Endothelial cell of umbilical vein (primary cell): ENCODE measurements at regions not wholly inside any gene's neighbourhood (a gene's known extent, or its start where the extent isn't known, plus 50 kb on each side); places are given as distances from the start of the nearest gene placed in this dataset.

Experiments
- BruUV-seq: library from RNA; stranded (reverse); fragments of 400-500 nt; replicated peaks from 2 replicates; lab custom pipeline; 2021; lab: Mats Ljungman, UMichigan
- CTCF ChIA-PET: fragments of 300-600, 350-600 bp; sonication (Branson Sonifier 250); formaldehyde crosslinking; loops from one replicate; lab custom pipeline; 2021; ENCODE audit warnings: antibody characterized with exemption, inconsistent platforms; lab: Charles Lee
- POLR2A ChIA-PET: fragments of 300-600, 350-600 bp; sonication (Branson Sonifier 250); formaldehyde crosslinking; loops from one replicate; lab custom pipeline; 2021; ENCODE audit warnings: antibody characterized with exemption, inconsistent platforms; lab: Charles Lee
- DNase-seq: peaks from one replicate; pipeline ENCODE4 v3.0.0-alpha.2; 2011; ENCODE audit warnings: low read depth, low spot score
- FAIRE-seq: peaks from 2 replicates; lab custom pipeline; 2011; peaks lifted over from hg19 to GRCh38; lab: Jason Lieb, UNC
- H2AFZ ChIP-seq: 2 replicates; pipeline ENCODE4 v1.6.0; 2012; ENCODE audit warnings: low read depth, low read length, control low read depth, inconsistent platforms
- H3K27ac ChIP-seq: 2 replicates; pipeline ENCODE4 v1.5.1; 2011; ENCODE audit warnings: low read depth, mild to moderate bottlenecking, control low read depth, low read length, moderate library complexity; ENCODE audit not compliant: insufficient read depth
- H3K27me3 ChIP-seq, 2 experiments: 2 replicates each; pipeline versions ENCODE4 v1.6.0 to v1.6.1; 2011; ENCODE audit warnings: low read length in 2 of 2, mixed read lengths in 1 of 2; ENCODE audit not compliant: control insufficient read depth in 2 of 2, insufficient read depth in 2 of 2
- H3K36me3 ChIP-seq, 2 experiments: 2 replicates in 1 of 2; 3 replicates in 1 of 2; pipeline ENCODE4 v1.5.1; 2011; ENCODE audit warnings: low read length in 2 of 2, mild to moderate bottlenecking in 1 of 2, moderate library complexity in 1 of 2; ENCODE audit not compliant: control insufficient read depth in 2 of 2, insufficient read depth in 2 of 2; ENCODE audit errors: extremely low read depth in 1 of 2
- H3K4me1 ChIP-seq: 3 replicates; pipeline ENCODE4 v1.5.1; 2011; ENCODE audit warnings: mild to moderate bottlenecking, low read length; ENCODE audit not compliant: control insufficient read depth, insufficient read depth; ENCODE audit errors: extremely low read depth
- H3K4me2 ChIP-seq: 2 replicates; pipeline ENCODE4 v1.6.1; 2011; ENCODE audit warnings: low read length, control low read depth, mixed read lengths; ENCODE audit not compliant: insufficient read depth
- H3K4me3 ChIP-seq, 3 experiments: fragments of 200-600 bp in 1 of 3; sonication (generic), shearing (Covaris generic) in 1 of 3; replicated peaks in 1 of 3; 2 replicates each; pipeline ENCODE4 v1.5.1; 2011 to 2016; ENCODE audit warnings: control low read depth in 3 of 3, low read length in 3 of 3, mild to moderate bottlenecking in 2 of 3, inconsistent platforms in 1 of 3, low read depth in 1 of 3, moderate library complexity in 1 of 3; ENCODE audit not compliant: insufficient read depth in 1 of 3
- H3K79me2 ChIP-seq: 2 replicates; pipeline ENCODE4 v1.6.0; 2012; ENCODE audit warnings: low read length, inconsistent platforms; ENCODE audit not compliant: control insufficient read depth, insufficient read depth
- H3K9ac ChIP-seq: replicated peaks from 2 replicates; pipeline ENCODE3; 2011; ENCODE audit warnings: low read length, control low read depth; ENCODE audit not compliant: insufficient read depth; ENCODE audit errors: extremely low read depth
- H3K9me1 ChIP-seq: replicated peaks from 3 replicates; pipeline ENCODE4 v1.6.0; 2011; ENCODE audit warnings: mild to moderate bottlenecking, low read length; ENCODE audit not compliant: control insufficient read depth, insufficient read depth; ENCODE audit errors: extremely low read depth
- H3K9me3 ChIP-seq: replicated peaks from 2 replicates; pipeline ENCODE4 v1.5.1; 2012; ENCODE audit warnings: low read length, inconsistent platforms; ENCODE audit not compliant: control insufficient read depth, insufficient read depth
- H4K20me1 ChIP-seq: replicated peaks from 2 replicates; pipeline ENCODE3; 2011; ENCODE audit warnings: mild to moderate bottlenecking, low read length; ENCODE audit not compliant: control insufficient read depth, insufficient read depth; ENCODE audit errors: extremely low read depth
- CTCF ChIP-seq, 2 donors: IDR thresholded peaks; 1 replicate in 1 of 2; 2 replicates in 1 of 2; pipeline ENCODE4 v1.5.1; 2011; ENCODE audit warnings: low read length in 2 of 2, mild to moderate bottlenecking in 2 of 2, moderate library complexity in 2 of 2, control low read depth in 1 of 2, inconsistent platforms in 1 of 2, low read depth in 1 of 2; ENCODE audit not compliant: insufficient read depth in 1 of 2; ENCODE audit errors: extremely low read depth in 1 of 2
- EZH2 ChIP-seq: IDR thresholded peaks from 2 replicates; pipeline ENCODE4 v1.6.1; 2012; ENCODE audit warnings: borderline replicate concordance, low read depth, mild to moderate bottlenecking, moderate library complexity, low read length, inconsistent platforms; ENCODE audit not compliant: severe bottlenecking
- FOS ChIP-seq: IDR thresholded peaks from 2 replicates; pipeline ENCODE4 v1.6.1; 2011; ENCODE audit warnings: mild to moderate bottlenecking, low read length, moderate library complexity, borderline replicate concordance; ENCODE audit not compliant: insufficient read depth
- GATA2 ChIP-seq: IDR thresholded peaks from 2 replicates; pipeline ENCODE4 v1.7.0; 2011; ENCODE audit warnings: low read depth, mild to moderate bottlenecking, moderate library complexity, mixed read lengths, low read length; ENCODE audit not compliant: insufficient read length, insufficient read depth
- JUN ChIP-seq: IDR thresholded peaks from 2 replicates; pipeline ENCODE4 v1.6.1; 2011; ENCODE audit warnings: borderline replicate concordance, low read depth; ENCODE audit not compliant: insufficient read length, insufficient read depth
- MAX ChIP-seq: IDR thresholded peaks from 2 replicates; pipeline ENCODE4 v1.6.1; 2011; ENCODE audit not compliant: insufficient read depth, insufficient read length
- MYC ChIP-seq: IDR thresholded peaks from one replicate; pipeline ENCODE4 v1.6.1; 2011; ENCODE audit warnings: mild to moderate bottlenecking, low read depth, low read length
- POLR2A ChIP-seq: IDR thresholded peaks from 2 replicates; pipeline ENCODE4 v1.6.1; 2012; ENCODE audit warnings: low read depth, mild to moderate bottlenecking, control low read depth, low read length
- POLR2AphosphoS5 ChIP-seq: IDR thresholded peaks from 2 replicates; pipeline ENCODE4 v1.6.1; 2012; ENCODE audit warnings: low read depth, mild to moderate bottlenecking, control low read depth, low read length, moderate library complexity; ENCODE audit not compliant: insufficient read depth
- dilution Hi-C: fragments of 300-500 bp; cut with MboI; formaldehyde crosslinking; loops from one replicate; pipeline ENCODE4 v1.15.0; 2019; ENCODE audit warnings: low sequenced_read_pairs; ENCODE audit not compliant: extremely low pct_ligation_motif_present
- intact Hi-C: fragments of 100-400 bp; cut with micrococcal nuclease; formaldehyde crosslinking; loops from one replicate; pipeline ENCODE4 v1.10.0; 2022

DNA sequence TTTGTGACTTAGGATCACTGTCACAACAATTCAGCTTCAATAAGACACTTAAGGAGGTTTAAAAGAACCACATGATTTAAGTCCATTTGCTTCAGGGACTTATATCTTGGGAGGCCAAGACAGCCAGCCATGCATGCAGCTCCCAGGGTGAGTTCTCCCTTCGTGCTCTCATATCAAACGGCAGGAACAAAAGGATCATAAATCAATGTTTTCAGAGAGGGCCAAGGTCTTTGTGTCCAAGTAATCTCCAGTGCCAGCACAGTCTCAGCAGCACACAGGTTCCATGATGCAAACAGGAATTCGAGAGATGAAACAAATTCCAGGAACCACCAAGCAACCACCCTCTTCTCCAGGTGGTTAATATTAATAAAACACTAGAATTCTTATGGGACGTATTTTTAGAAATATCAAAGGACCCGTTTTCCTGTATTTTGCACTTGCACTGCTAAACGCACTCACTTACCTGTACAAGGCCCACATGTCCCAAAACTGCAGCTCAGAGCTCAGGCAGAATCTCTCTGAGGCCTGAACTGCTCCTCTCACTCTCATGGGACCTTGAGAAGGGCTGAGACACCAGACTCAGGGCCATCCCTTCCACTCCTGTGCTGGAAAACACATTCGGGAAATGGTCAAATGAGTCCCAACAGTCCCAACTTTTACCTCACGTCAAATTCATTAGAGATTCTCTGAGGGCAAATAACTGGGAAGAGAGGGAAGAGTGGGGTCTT lies 100.0 kb upstream of the RAB4A start:
- CTCF ChIA-PET = no interaction called here
- intact Hi-C loops (no loop called here), dilution Hi-C loops (no loop called here)
- Histone ChIP-seq H3K4me2 (no peak overlapping the region), H3K9me1 (no peaks in the 10 kb centered on the region), H3K79me2 (no peaks in the 10 kb centered on the region), H3K27me3 (no peaks in the 10 kb centered on the region), H3K9me3 (no peaks in the 10 kb centered on the region), H4K20me1 (no peaks in the 10 kb centered on the region), H3K9ac (no peak overlapping the region), H3K36me3 (no peaks in the 10 kb centered on the region), H2AFZ (no peak overlapping the region), H3K27ac (no peak overlapping the region), H3K4me3 (no peak overlapping the region), H3K4me1 (no peaks in the 10 kb centered on the region)
- TF ChIP-seq FOS = no peak
- TF ChIP-seq POLR2AphosphoS5 = no peak
- no peak for TF ChIP-seq CTCF (IDR thresholded peaks at IDR 0.05; ENCODE audit: extremely low read depth in 1 of 2, insufficient read depth in 1 of 2, low read depth in 1 of 2, low read length in 2 of 2)
- TF ChIP-seq MAX = no peak
- TF ChIP-seq JUN = no peak
- TF ChIP-seq EZH2 = no peak
- TF ChIP-seq POLR2A = no peak
- TF ChIP-seq GATA2 = no peak
- TF ChIP-seq MYC = no peak
- FAIRE-seq (no peak), DNase-seq (no peak)
- BruUV-seq = no TSS peak
- POLR2A ChIA-PET = no interaction called here
